Endothelial cell of umbilical vein (primary cell): ENCODE measurements at regions not wholly inside any gene's neighbourhood (a gene's known extent, or its start where the extent isn't known, plus 50 kb on each side); places are given as distances from the start of the nearest gene placed in this dataset.

Experiments
- BruUV-seq: library from RNA; stranded (reverse); fragments of 400-500 nt; replicated peaks from 2 replicates; lab custom pipeline; 2021; lab: Mats Ljungman, UMichigan
- CTCF ChIA-PET: fragments of 300-600, 350-600 bp; sonication (Branson Sonifier 250); formaldehyde crosslinking; loops from one replicate; lab custom pipeline; 2021; ENCODE audit warnings: antibody characterized with exemption, inconsistent platforms; lab: Charles Lee
- POLR2A ChIA-PET: fragments of 300-600, 350-600 bp; sonication (Branson Sonifier 250); formaldehyde crosslinking; loops from one replicate; lab custom pipeline; 2021; ENCODE audit warnings: antibody characterized with exemption, inconsistent platforms; lab: Charles Lee
- DNase-seq: peaks from one replicate; pipeline ENCODE4 v3.0.0-alpha.2; 2011; ENCODE audit warnings: low read depth, low spot score
- FAIRE-seq: peaks from 2 replicates; lab custom pipeline; 2011; peaks lifted over from hg19 to GRCh38; lab: Jason Lieb, UNC
- H2AFZ ChIP-seq: 2 replicates; pipeline ENCODE4 v1.6.0; 2012; ENCODE audit warnings: low read depth, low read length, control low read depth, inconsistent platforms
- H3K27ac ChIP-seq: 2 replicates; pipeline ENCODE4 v1.5.1; 2011; ENCODE audit warnings: low read depth, mild to moderate bottlenecking, control low read depth, low read length, moderate library complexity; ENCODE audit not compliant: insufficient read depth
- H3K27me3 ChIP-seq, 2 experiments: 2 replicates each; pipeline versions ENCODE4 v1.6.0 to v1.6.1; 2011; ENCODE audit warnings: low read length in 2 of 2, mixed read lengths in 1 of 2; ENCODE audit not compliant: control insufficient read depth in 2 of 2, insufficient read depth in 2 of 2
- H3K36me3 ChIP-seq, 2 experiments: 2 replicates in 1 of 2; 3 replicates in 1 of 2; pipeline ENCODE4 v1.5.1; 2011; ENCODE audit warnings: low read length in 2 of 2, mild to moderate bottlenecking in 1 of 2, moderate library complexity in 1 of 2; ENCODE audit not compliant: control insufficient read depth in 2 of 2, insufficient read depth in 2 of 2; ENCODE audit errors: extremely low read depth in 1 of 2
- H3K4me1 ChIP-seq: 3 replicates; pipeline ENCODE4 v1.5.1; 2011; ENCODE audit warnings: mild to moderate bottlenecking, low read length; ENCODE audit not compliant: control insufficient read depth, insufficient read depth; ENCODE audit errors: extremely low read depth
- H3K4me2 ChIP-seq: 2 replicates; pipeline ENCODE4 v1.6.1; 2011; ENCODE audit warnings: low read length, control low read depth, mixed read lengths; ENCODE audit not compliant: insufficient read depth
- H3K4me3 ChIP-seq, 3 experiments: fragments of 200-600 bp in 1 of 3; sonication (generic), shearing (Covaris generic) in 1 of 3; replicated peaks in 1 of 3; 2 replicates each; pipeline ENCODE4 v1.5.1; 2011 to 2016; ENCODE audit warnings: control low read depth in 3 of 3, low read length in 3 of 3, mild to moderate bottlenecking in 2 of 3, inconsistent platforms in 1 of 3, low read depth in 1 of 3, moderate library complexity in 1 of 3; ENCODE audit not compliant: insufficient read depth in 1 of 3
- H3K79me2 ChIP-seq: 2 replicates; pipeline ENCODE4 v1.6.0; 2012; ENCODE audit warnings: low read length, inconsistent platforms; ENCODE audit not compliant: control insufficient read depth, insufficient read depth
- H3K9ac ChIP-seq: replicated peaks from 2 replicates; pipeline ENCODE3; 2011; ENCODE audit warnings: low read length, control low read depth; ENCODE audit not compliant: insufficient read depth; ENCODE audit errors: extremely low read depth
- H3K9me1 ChIP-seq: replicated peaks from 3 replicates; pipeline ENCODE4 v1.6.0; 2011; ENCODE audit warnings: mild to moderate bottlenecking, low read length; ENCODE audit not compliant: control insufficient read depth, insufficient read depth; ENCODE audit errors: extremely low read depth
- H3K9me3 ChIP-seq: replicated peaks from 2 replicates; pipeline ENCODE4 v1.5.1; 2012; ENCODE audit warnings: low read length, inconsistent platforms; ENCODE audit not compliant: control insufficient read depth, insufficient read depth
- H4K20me1 ChIP-seq: replicated peaks from 2 replicates; pipeline ENCODE3; 2011; ENCODE audit warnings: mild to moderate bottlenecking, low read length; ENCODE audit not compliant: control insufficient read depth, insufficient read depth; ENCODE audit errors: extremely low read depth
- EZH2 ChIP-seq: IDR thresholded peaks from 2 replicates; pipeline ENCODE4 v1.6.1; 2012; ENCODE audit warnings: borderline replicate concordance, low read depth, mild to moderate bottlenecking, moderate library complexity, low read length, inconsistent platforms; ENCODE audit not compliant: severe bottlenecking
- FOS ChIP-seq: IDR thresholded peaks from 2 replicates; pipeline ENCODE4 v1.6.1; 2011; ENCODE audit warnings: mild to moderate bottlenecking, low read length, moderate library complexity, borderline replicate concordance; ENCODE audit not compliant: insufficient read depth
- GATA2 ChIP-seq: IDR thresholded peaks from 2 replicates; pipeline ENCODE4 v1.7.0; 2011; ENCODE audit warnings: low read depth, mild to moderate bottlenecking, moderate library complexity, mixed read lengths, low read length; ENCODE audit not compliant: insufficient read length, insufficient read depth
- JUN ChIP-seq: IDR thresholded peaks from 2 replicates; pipeline ENCODE4 v1.6.1; 2011; ENCODE audit warnings: borderline replicate concordance, low read depth; ENCODE audit not compliant: insufficient read length, insufficient read depth
- MYC ChIP-seq: IDR thresholded peaks from one replicate; pipeline ENCODE4 v1.6.1; 2011; ENCODE audit warnings: mild to moderate bottlenecking, low read depth, low read length
- POLR2A ChIP-seq: IDR thresholded peaks from 2 replicates; pipeline ENCODE4 v1.6.1; 2012; ENCODE audit warnings: low read depth, mild to moderate bottlenecking, control low read depth, low read length
- POLR2AphosphoS5 ChIP-seq: IDR thresholded peaks from 2 replicates; pipeline ENCODE4 v1.6.1; 2012; ENCODE audit warnings: low read depth, mild to moderate bottlenecking, control low read depth, low read length, moderate library complexity; ENCODE audit not compliant: insufficient read depth
- dilution Hi-C: fragments of 300-500 bp; cut with MboI; formaldehyde crosslinking; loops from one replicate; pipeline ENCODE4 v1.15.0; 2019; ENCODE audit warnings: low sequenced_read_pairs; ENCODE audit not compliant: extremely low pct_ligation_motif_present
- intact Hi-C: fragments of 100-400 bp; cut with micrococcal nuclease; formaldehyde crosslinking; loops from one replicate; pipeline ENCODE4 v1.10.0; 2022
- TF ChIP-seq, protein P1 (sequence below), 2 donors: IDR thresholded peaks; 1 replicate in 1 of 2; 2 replicates in 1 of 2; pipeline ENCODE4 v1.5.1; 2011; ENCODE audit warnings: low read length in 2 of 2, mild to moderate bottlenecking in 2 of 2, moderate library complexity in 2 of 2, control low read depth in 1 of 2, inconsistent platforms in 1 of 2, low read depth in 1 of 2; ENCODE audit not compliant: insufficient read depth in 1 of 2; ENCODE audit errors: extremely low read depth in 1 of 2
- TF ChIP-seq, protein P2 (sequence below): IDR thresholded peaks from 2 replicates; pipeline ENCODE4 v1.6.1; 2011; ENCODE audit not compliant: insufficient read depth, insufficient read length

DNA sequence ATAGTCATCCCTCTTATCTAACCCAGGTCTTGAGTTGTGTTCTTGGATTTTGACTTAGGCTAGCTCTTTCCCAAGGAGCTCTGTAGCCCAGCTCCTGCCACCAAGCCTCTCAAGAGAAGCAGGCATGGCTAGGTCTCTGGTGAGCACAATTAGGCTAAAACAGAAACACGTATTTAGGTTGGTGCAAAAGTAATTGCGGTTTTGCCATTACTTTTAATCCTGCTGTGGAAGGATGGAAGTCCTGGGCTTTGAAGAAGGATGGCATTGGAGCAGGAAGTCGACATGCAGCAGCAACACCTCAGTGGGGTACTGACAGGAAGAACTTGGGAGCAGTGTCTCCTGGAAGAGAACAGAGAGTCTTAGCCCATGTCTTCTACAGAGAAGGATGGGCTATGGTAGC is 80.0 kb upstream of the CCDC190 start:
- no peaks in the 10 kb centered on the region for H3K9me1 ChIP-seq
- BruUV-seq = no TSS peak

More for the DNA sequence above, 80.0 kb upstream of the CCDC190 start:
- TF ChIP-seq EZH2 (no peak), MYC (no peak), GATA2 (no peak), POLR2AphosphoS5 (no peak), FOS (no peak), POLR2A (no peak), JUN (no peak)
- TF ChIP-seq, protein P1, sequence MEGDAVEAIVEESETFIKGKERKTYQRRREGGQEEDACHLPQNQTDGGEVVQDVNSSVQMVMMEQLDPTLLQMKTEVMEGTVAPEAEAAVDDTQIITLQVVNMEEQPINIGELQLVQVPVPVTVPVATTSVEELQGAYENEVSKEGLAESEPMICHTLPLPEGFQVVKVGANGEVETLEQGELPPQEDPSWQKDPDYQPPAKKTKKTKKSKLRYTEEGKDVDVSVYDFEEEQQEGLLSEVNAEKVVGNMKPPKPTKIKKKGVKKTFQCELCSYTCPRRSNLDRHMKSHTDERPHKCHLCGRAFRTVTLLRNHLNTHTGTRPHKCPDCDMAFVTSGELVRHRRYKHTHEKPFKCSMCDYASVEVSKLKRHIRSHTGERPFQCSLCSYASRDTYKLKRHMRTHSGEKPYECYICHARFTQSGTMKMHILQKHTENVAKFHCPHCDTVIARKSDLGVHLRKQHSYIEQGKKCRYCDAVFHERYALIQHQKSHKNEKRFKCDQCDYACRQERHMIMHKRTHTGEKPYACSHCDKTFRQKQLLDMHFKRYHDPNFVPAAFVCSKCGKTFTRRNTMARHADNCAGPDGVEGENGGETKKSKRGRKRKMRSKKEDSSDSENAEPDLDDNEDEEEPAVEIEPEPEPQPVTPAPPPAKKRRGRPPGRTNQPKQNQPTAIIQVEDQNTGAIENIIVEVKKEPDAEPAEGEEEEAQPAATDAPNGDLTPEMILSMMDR (IDR thresholded peaks at IDR 0.05; ENCODE audit: extremely low read depth in 1 of 2, insufficient read depth in 1 of 2, low read depth in 1 of 2, low read length in 2 of 2) = no peak
- TF ChIP-seq, protein P2, sequence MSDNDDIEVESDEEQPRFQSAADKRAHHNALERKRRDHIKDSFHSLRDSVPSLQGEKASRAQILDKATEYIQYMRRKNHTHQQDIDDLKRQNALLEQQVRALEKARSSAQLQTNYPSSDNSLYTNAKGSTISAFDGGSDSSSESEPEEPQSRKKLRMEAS = no peak
- Histone ChIP-seq H3K9me3 (no peaks in the 10 kb centered on the region), H3K27me3 (no peaks in the 10 kb centered on the region), H3K4me1 (no peaks in the 10 kb centered on the region), H3K27ac (no peak overlapping the region), H3K36me3 (no peaks in the 10 kb centered on the region), H3K79me2 (no peaks in the 10 kb centered on the region), H3K4me3 (no peak overlapping the region), H4K20me1 (no peaks in the 10 kb centered on the region), H2AFZ (no peak overlapping the region), H3K9ac (no peak overlapping the region), H3K4me2 (no peak overlapping the region)
- POLR2A ChIA-PET = no interaction called here
- intact Hi-C loops = no loop called here
- dilution Hi-C loops = no loop called here
- FAIRE-seq (no peak), DNase-seq (no peak)
- CTCF ChIA-PET = interaction anchor here (1.6 to 1.9 kb wide), 2 partner anchors 15 to 33 kb away, joined by 3 to 4 read pairs; no protein-coding TSS in a partner anchor
